MV-4-11 (cell line): ENCODE measurements at regions not wholly inside any gene's neighbourhood (a gene's known extent, or its start where the extent isn't known, plus 50 kb on each side); places are given as distances from the start of the nearest gene placed in this dataset.

Experiments used
- DNase-seq: peaks from one replicate; lab custom pipeline; 2025; lab: John Stamatoyannopoulos, UW

DNA sequence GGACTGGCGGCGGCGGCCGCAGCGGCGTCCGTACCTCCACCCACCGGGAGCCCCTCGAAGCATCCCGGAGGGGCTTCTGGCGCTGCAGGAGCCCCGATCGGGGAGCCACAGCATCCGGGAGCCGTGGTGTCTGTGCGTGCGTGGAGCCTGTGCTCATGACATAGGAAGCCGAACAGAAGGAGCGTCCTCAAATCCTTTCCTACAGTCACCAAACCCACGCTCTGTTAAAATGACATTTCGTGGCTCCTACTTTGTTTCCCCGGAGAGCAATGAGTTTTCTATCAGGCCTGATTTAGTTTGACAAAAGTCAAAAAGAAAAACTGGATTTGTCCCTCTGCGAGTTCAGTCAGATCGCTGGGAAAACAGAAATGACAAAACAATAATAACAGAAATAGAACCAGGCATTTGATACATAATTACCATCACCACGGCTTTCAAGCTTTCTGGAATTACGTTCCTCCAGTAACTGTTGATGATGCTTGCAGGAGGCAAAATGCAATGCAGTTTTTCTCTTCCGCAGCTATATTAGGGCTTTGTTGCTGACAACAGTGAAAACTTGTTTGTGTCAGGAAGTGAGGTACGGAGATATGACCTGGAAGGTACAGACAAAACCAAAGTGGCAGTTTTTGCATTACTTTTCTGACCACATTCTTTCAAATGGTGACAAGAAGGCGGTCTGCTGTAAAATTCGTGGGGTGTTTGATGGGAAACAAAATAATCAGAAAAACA lies 219.3 kb upstream of the MKLN1 start:
- DNase-seq, result no peak

DNA sequence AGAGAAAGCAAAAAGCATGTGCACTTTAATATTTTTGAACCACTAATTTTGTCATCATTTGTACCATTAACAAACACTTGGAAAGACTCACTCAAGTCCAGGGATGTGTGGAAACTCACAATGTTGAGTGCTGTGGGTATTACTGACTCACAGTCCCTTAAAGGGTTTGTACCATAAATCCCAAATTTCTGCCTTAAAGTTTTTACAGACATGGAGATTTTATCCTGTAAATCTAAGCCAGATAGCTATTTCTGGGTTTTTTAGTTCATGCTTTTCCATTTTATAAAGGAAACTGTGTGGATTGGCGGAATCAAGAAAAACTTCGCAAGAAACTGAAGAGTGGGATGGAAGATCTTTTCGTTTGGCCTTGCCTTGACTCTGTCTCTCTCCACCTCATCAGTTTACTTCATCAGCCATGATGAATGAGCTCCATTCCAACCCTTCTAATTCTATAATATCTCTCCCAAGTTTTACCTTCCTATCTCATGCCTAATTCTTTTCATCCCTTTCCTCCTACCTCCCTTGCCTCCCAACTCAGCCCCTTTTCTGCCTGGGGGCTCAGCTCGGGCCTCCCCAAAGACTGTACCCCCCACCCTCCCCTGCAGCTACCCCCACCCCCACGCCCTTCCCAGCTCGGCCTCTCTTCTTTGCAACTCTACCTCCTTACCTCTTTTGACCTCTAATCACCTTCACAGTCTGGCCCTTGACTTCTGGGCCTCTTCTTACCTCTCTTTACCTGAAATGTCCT lies 218.5 kb upstream of the MKLN1 start:
- DNase-seq, result no peak

DNA sequence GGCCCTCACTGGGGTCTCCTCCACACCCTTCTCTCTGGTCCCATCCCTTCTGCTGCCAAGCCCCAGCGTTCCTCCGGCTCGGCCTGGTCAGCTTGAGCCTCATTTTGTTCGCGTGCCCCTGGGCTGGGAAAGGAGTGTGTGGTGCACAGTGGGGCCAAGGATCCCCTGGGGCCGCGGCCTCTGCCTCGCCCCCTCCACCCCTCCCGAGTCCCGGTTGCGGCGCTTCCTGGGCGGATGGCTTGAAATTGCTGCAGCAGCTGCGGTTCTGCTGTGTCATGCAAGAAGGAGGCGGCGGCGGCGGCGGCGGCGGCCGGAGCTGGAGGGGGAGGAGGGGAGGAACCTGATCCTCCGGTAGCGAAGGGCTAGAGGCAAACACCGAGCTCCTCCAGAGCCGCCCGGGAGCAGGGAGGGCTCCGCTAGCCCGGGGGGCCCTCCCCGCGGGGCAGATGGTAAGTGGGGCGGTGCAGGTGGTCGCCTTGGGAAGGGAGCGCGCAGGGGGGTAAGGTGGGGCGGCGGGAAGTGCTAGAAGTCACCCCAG lies 217.8 kb upstream of the MKLN1 start:
- peak; percentile 60 for DNase-seq

DNA sequence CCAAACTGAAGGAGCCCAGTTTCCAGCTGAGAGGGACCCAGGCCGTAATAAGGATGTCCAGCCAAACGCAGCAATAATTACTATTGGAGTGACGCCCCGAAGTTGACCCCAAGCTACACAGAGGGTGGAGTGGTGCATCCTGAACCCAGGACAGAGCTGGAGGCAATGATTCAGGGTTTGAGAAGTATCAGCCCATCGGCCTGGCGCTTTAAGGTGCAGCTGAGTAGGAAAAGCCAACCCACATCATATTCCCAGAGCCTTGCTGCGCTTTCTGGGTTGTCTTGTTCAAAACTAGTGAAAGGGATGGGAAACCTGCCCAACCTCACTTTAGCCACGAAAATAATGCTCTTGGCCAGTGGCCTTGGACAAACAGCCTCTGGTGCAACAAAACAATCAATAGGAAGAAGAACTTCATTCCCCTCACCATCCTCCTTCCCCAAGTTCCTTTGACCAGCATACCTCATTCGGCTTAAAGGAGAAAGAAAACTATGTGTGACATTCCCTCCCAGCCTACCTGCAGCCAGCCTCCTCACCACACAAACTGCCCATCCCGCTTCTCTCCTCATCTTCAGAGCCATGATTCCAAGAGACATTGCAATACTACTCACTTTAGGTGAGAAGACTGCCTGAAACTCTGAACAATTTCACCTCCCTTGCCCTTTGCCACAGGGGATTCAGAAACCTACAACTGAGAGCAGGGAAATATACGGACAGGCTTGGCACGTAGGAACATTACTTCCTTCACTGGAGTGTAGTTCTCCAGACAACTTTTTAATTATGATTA lies 217.2 kb upstream of the MKLN1 start:
- DNase-seq, result no peak

DNA sequence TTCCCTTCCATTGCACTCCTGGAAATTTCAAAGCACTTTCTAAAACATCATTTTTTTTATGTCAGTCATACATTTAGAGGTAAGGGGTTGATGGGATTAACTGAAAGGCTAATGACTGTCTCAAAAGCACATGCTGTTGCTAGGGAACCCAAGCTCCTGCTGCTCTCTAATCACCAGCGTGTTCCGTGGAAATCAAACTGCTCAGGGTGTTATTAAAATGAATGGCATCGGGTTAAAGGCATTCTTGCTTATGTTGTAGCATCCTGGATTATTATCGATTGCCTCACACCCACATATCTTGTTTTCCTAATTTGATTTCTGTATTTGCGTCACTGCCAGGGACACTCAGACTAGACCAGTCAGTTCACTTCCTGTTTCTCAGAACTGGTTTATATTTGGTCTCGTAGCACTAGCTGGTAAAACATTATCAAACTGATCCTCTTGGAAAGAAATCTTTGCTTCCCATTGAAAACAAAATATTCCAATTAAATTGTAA lies 216.5 kb upstream of the MKLN1 start:
- peak; percentile 75 for DNase-seq

DNA sequence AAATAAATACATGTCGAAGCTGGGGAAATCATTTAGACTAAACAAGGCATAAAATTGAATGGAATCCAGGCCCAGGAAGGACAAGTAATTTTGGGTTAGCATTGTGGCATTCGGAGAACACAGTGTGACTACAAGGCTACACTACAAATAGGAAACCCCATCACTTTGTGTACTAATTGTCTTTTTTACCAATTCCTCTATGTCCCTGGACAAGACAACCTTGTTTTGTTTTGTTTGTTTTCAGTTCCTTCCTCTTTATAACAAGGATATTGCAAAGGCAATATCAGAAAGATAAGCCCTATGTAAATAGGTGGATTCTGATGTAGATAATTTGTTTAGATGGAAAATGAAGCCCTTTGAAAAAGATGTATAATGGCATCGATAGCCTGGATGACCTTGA lies 215.9 kb upstream of the MKLN1 start:
- DNase-seq, result no peak

DNA sequence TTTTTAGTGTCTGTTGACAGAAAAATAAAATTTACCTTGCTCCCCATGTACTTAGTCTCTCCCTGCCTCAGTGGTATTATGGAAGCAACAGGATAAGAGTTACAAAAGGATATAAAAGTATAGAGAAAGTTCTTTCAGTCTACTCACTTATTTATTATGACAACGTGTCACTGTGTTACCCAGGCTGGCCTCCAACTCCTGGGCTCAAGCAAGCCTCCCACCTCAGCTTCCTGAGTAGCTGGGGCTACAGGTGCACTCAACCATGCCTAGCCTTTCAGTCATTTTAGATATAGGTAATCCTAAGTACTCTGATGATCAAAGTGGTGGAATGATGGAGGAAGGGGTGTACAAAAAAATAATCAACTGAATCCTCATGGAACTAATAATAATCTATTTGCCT lies 215.2 kb upstream of the MKLN1 start:
- no peak for DNase-seq

DNA sequence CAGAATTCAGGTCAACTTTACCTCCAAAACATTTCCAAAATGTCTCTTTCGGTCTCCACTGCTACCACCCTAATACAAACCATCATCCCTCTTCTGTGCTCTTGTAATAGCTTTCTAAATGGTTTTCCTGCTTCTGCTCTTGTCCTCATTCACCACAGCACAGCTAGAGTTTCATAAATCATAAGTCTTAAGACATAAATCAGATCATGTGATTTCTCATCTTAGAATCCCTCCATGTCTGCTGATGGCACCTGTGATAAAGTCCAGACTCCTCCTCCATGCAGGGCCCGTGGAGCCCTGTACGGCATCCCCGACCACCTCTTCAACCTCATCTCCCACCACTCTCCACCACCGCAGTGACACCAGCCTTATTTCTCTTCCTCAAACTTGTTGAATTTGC lies 212.3 kb upstream of the MKLN1 start:
- DNase-seq, result no peak

DNA sequence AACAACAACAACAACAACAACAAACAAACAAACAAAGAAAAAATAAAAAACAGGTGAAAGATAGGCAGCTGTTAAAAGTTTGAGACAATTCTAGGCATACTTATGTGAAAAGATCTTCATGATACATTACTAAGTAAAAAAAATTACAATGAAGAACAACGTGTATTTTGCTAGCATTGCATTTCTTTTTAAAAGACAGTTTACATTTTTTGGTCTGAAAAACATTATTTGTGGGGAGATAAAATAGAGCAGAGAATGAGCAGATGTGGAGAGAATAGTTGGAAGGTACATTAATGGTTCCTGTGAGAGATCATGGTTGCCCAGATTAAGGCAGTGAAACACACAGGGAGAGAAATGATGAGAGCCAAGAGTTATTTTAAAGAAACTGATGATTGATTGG lies 210.2 kb upstream of the MKLN1 start:
- no peak for DNase-seq

DNA sequence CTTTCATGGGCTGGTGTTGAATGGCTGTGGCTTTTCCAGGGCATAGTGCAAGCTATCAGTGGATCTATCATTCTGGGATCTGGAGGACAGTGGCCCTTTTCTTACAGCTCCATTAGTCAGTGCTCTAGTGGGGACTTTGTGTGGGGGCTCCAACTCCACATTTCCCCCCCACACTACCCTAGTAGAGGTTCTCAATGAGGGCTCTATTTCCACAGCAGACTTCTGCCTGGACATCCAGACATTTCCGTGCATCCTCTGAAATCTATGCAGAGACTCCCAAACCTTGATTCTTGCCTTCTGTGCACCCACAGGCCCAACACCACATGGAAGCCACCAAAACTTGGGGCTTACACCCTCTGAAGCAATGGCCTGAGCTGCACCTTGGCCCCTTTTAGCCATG lies 208.3 kb upstream of the MKLN1 start:
- no peak for DNase-seq

DNA sequence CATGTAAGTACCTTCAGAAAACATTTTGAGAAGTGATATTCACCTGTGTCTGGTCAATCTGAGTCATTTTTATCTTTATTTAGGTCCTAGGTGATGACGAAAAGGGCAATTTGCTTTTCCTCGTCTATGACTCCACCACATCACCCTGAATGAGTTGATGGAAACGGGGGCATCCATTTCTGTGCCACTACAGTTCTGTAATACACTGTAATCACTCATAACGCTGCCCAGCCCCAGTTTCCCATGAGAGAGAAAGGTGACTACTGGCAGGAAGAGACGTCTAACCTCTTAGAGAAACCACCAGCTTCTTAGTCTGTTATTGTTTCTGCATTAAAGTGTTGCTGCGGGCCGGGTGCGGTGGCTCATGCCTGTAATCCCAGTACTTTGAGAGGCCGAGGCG lies 205.3 kb upstream of the MKLN1 start:
- no peak for DNase-seq

DNA sequence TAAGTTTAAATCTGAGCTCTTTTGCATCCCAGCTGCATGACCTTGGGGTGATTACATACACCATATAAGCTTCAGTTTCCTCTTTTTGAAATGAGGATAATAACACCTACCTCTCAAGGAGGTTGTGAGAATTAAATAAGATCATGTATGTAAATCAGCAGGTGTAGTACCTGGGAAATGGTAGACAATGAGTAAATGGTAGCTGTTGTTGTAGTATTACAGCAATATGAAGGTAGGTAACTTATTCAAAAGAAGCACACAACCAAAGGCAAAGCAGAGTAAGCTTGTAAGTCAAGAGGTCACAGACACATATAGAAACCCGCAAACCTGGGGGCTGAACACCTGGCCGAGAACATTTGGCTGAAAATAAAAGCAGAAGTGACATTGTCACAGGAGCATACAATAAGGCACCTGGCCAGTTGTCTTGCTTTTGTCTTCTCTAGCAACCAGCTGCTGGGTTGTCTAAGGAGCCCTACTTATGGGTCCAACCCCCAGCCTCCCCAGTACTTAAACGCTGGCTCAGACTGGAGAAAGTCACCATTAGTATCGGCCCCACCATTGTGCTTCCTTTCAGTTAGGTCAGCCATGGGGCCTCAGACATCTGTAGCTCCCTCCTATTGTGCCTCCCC lies 203.6 kb upstream of the MKLN1 start:
- no peak for DNase-seq

DNA sequence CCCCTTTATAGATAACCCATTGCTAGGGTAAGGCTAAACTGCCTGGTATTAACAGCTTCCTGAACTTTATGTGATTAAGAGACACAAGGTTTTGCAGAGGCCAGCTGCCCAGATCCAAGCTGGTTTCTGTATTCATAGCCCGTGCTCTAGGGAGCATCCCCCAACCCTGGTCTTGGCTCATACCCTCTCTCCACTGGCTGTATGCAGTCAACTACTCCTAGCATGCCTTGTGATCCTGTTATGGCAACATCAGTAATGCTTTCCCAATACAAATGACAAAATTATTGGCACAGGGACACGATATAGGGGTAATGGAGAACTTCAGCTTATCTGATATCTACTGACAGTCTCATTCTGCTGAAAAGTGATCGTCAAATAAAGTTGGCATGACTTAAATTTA lies 202.8 kb upstream of the MKLN1 start:
- no peak for DNase-seq

DNA sequence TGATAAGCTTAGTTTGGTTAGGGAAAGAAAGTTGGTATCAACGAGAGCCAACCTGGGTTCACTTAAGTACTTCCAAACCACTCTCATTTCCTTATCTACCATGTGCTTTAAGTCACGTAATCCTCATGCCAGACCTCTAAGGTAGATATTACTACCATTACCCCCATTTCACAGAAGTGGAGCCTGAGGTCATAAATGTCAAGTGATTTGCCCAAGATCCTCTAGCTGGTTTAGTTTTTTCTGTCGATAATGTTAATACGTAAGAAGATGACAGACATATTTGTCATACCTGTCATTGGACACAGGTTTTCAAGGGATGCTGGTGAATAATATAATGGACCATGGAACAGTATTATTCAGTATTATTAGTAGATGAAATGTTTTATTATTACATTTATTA lies 197.4 kb upstream of the MKLN1 start:
- no peak for DNase-seq

DNA sequence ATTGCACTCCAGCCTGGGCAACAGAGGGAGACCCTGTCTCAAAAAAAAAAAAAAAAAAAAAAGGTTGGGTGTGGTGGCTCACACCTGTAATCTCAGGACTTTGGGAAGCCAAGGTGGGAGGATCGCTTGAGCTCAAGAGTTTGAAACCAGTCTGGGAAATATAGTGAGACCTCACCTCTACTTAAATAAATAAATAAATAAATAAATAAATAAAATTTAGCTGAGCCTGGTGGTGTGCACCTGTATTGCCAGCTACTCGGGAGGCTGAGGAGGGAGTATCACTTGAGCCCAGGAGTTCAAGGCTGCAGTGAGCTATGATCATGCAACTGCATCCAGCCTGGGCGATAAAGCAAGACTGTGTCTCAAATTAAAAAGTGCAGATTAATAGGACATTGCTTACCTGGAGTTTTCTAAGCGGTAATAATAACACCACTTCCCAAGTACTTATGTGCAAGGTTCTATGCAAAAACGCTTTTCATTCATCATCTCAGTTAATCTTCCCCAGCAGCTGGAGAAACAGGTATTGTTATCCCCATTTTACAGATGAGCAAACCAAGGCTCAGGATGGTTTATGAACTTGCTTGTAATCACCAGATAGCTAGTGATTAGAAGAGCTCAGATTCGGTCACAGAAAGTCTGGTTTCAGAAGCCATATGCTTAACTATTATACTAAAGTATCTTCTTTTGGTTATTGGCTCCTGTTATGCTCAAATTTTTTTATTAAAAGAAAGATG lies 196.5 kb upstream of the MKLN1 start:
- no peak for DNase-seq

DNA sequence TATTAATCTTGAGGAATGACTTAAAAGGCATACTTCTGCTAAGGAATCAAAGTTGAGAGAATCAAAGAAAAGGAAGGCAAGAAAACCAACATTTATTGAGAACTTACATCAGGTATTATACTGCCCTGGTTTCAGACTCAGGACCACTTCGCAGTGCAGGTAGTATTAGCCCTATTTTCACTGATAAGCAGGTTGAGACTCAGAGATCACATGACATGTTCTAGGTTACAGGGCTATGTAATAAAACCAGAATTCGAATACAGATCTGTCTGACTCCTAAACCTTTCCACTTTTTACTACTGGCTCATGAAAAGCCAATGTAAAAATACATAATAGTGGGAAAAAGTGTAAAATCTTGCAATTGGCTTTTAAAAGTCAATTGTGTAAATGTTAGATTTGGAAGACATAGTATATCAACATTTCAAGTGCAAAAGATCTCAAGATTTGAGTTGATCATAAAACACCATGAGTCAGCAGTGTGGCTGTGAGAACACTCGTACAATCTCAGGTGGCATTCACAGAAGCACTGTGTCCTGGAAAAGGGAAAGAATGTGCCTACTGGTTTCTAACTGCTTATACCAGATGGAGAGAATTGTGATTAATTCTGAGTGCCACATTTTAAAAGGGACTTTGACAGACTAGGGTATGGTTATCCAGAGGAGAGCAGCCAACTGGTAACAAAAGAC lies 195.8 kb upstream of the MKLN1 start:
- no peak for DNase-seq

DNA sequence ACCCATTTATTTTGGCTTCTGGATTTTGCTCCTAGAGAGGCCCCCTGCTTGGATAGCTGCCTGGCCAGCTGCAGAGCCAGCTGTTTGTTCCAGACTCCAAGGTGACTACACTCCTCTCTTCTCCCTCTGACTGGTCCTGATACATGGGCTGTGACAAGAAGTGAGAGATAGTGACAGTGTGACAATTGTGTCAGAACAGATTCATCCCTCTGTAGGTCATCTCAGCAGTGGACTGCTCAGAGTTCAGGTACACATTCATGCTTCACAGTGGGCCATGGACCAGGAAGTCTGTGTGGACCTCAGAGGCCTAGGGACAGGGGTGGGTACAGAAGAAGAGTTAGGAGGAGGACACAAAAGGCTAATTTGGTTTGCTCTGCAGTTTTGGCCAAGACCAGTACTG lies 188.2 kb upstream of the MKLN1 start:
- DNase-seq, result no peak

DNA sequence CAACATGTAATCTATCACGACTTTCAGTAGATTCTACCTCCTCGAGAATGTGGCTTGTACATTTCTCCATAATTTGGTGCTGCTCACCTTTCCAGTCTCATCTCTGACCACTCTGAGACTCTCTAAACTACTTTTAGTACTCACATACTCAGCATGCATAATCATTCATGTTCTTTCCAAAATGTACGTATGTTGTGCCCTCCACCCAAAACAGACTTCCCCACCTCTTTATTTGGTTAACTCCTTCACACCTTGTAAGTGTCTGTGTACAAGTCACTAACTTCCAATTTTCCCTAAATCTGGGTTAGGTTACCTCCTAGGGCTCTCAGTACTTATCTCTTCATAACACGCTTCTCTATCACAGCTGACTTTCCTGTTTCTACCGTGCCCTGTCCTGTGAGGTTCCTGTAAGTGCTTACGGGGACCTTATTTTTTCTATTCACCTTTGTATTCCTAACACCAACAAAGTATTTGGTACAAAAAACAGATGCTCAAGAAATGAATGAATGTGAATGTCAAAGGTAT lies 186.2 kb upstream of the MKLN1 start:
- no peak for DNase-seq

DNA sequence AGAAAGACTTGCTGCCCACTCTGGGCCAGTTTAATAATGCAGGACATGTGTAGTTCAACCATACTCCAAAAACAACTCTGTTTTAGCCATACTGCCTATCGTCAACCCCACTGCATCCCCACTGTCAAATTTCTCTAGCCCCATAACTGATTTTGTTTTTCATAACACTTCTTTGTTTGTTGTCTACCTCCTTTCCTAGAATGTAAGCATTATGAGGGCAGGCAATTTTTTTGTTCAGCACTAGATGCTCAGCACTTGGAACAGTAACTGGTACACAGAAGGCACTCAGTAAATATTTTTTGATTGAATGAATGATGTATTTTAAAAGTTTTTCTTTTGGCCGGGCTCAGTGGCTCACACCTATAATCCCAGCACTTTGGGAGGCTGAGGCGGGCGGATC lies 183.8 kb upstream of the MKLN1 start:
- no peak for DNase-seq

DNA sequence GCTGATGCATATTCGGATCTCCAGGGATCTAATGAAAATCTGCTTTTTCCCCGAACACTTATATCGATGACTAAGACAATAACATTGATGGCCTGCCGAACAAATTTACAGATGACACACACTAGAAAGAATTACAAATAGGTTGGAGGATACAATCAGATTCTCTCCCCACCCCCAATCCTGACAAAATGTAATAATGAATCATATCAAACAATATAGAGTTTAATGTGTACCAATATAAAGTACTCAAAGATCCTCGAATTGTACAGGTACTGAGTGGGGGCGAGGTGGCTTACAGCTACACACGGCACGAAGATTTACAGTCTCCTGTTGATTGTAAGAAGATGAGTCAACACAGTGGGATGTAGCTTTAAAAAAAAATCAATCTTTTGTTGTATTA lies 182.7 kb upstream of the MKLN1 start:
- DNase-seq, result no peak

DNA sequence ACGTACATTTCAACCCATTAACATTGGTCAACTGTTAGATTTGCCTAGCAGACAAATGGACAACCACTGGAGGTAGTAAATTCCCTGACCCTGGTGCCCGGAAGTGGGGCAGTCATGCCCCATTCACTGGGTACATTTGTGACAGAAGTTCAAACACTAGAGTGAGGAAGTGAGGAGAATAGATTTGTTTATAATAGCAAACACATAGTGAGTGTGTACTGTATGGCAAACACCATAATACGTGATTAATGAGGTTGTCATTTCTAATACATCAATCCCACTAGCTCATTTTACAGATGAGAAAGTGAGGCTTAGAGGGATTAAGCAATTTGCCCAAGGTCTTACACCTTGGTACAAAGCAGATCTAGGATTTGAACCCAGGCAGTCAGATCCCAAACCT lies 181.9 kb upstream of the MKLN1 start:
- no peak for DNase-seq
